H1 (cell line): ENCODE measurements at regions not wholly inside any gene's neighbourhood (a gene's known extent, or its start where the extent isn't known, plus 50 kb on each side); places are given as distances from the start of the nearest gene placed in this dataset.

Experiments
- CTCF ChIA-PET: fragments of 300-600 bp; sonication (Branson Sonifier 250); formaldehyde crosslinking; loops from one replicate; lab custom pipeline; 2021; ENCODE audit not compliant: partially characterized antibody; lab: Charles Lee
- POLR2A ChIA-PET: fragments of 300-600 bp; sonication (Branson Sonifier 250); formaldehyde crosslinking; loops from one replicate; lab custom pipeline; 2021; ENCODE audit warnings: inconsistent platforms; ENCODE audit not compliant: partially characterized antibody; lab: Charles Lee
- DNase-seq, 2 experiments: peaks; one replicate each; pipeline versions ENCODE4 v3.0.0 to v3.0.0-alpha.2; 2010 to 2022; ENCODE audit warnings: low spot score in 2 of 2, low read depth in 1 of 2, mixed read lengths in 1 of 2
- FAIRE-seq: peaks from 2 replicates; lab custom pipeline; 2011; peaks lifted over from hg19 to GRCh38; lab: Jason Lieb, UNC
- H2AFZ ChIP-seq: 2 replicates; pipeline ENCODE4 v1.8.1; 2012; ENCODE audit warnings: low read length, inconsistent platforms
- H2AK5ac ChIP-seq: 2 replicates; pipeline ENCODE4 v1.6.1; 2013; ENCODE audit warnings: low read depth, low read length
- H2BK120ac ChIP-seq: replicated peaks from 2 replicates; pipeline ENCODE3; 2013; ENCODE audit warnings: low read depth, low read length, inconsistent platforms
- H2BK12ac ChIP-seq: 2 replicates; pipeline ENCODE4 v1.6.1; 2013; ENCODE audit warnings: low read depth, low read length
- H2BK15ac ChIP-seq: 2 replicates; pipeline ENCODE4 v1.6.1; 2013; ENCODE audit warnings: low read length
- H2BK20ac ChIP-seq: 2 replicates; pipeline ENCODE4 v1.6.1; 2013; ENCODE audit warnings: low read length
- H2BK5ac ChIP-seq: 2 replicates; pipeline ENCODE4 v1.6.1; 2013; ENCODE audit warnings: low read depth, low read length
- H3K14ac ChIP-seq: 2 replicates; pipeline ENCODE4 v1.6.1; 2013; ENCODE audit warnings: inconsistent platforms; ENCODE audit not compliant: insufficient read length
- H3K18ac ChIP-seq: 2 replicates; pipeline ENCODE4 v1.6.1; 2013; ENCODE audit warnings: low read length; ENCODE audit errors: extremely low read depth
- H3K23ac ChIP-seq: 2 replicates; pipeline ENCODE4 v1.6.1; 2013; ENCODE audit warnings: inconsistent platforms; ENCODE audit not compliant: insufficient read length
- H3K23me2 ChIP-seq: 2 replicates; pipeline ENCODE4 v1.6.1; 2013; ENCODE audit warnings: low read depth, low read length
- H3K27ac ChIP-seq: 2 replicates; pipeline ENCODE4 v1.6.1; 2011; ENCODE audit warnings: low read depth, low read length, inconsistent platforms
- H3K27me3 ChIP-seq, 4 experiments: replicated peaks in 1 of 4; 1 replicate in 1 of 4; 2 replicates in 3 of 4; pipeline versions ENCODE4 v1.6.1 to v1.8.1; 2011 to 2013; ENCODE audit warnings: low read length in 3 of 4, mild to moderate bottlenecking in 3 of 4, inconsistent platforms in 2 of 4, mixed read lengths in 2 of 4, moderate library complexity in 1 of 4; ENCODE audit not compliant: control insufficient read depth in 3 of 4, insufficient read depth in 3 of 4; ENCODE audit errors: extremely low read depth in 1 of 4
- H3K36me3 ChIP-seq, 4 experiments: 2 replicates each; pipeline versions ENCODE4 v1.6.1 to v1.8.1; 2011 to 2013; ENCODE audit warnings: mild to moderate bottlenecking in 4 of 4, low read length in 3 of 4, moderate library complexity in 2 of 4, control low read depth in 1 of 4, inconsistent platforms in 1 of 4; ENCODE audit not compliant: insufficient read depth in 4 of 4, control insufficient read depth in 2 of 4
- H3K4ac ChIP-seq: replicated peaks from 2 replicates; pipeline ENCODE3; 2013; ENCODE audit warnings: low read length, low read depth, mixed read lengths, inconsistent platforms; ENCODE audit not compliant: insufficient read length
- H3K4me1 ChIP-seq, 4 experiments: replicated peaks in 1 of 4; 1 replicate in 1 of 4; 2 replicates in 3 of 4; pipeline versions ENCODE4 v1.6.1 to v1.8.1; 2011 to 2013; ENCODE audit warnings: low read length in 3 of 4, inconsistent platforms in 2 of 4, mixed read lengths in 1 of 4; ENCODE audit not compliant: insufficient read depth in 4 of 4, control insufficient read depth in 3 of 4
- H3K4me2 ChIP-seq, 2 experiments: 2 replicates each; pipeline versions ENCODE4 v1.6.1 to v1.8.1; 2011 to 2013; ENCODE audit warnings: low read depth in 2 of 2, low read length in 2 of 2, control low read depth in 1 of 2, inconsistent platforms in 1 of 2, mild to moderate bottlenecking in 1 of 2; ENCODE audit not compliant: insufficient read depth in 1 of 2
- H3K4me3 ChIP-seq, 4 experiments: fragments of 200-600, 300-600 bp in 1 of 4; sonication (generic), shearing (Covaris generic), sonication (Bioruptor Twin) in 1 of 4; 2 replicates each; pipeline versions ENCODE4 v1.5.1 to v1.8.1; 2011 to 2016; ENCODE audit warnings: low read length in 4 of 4, low read depth in 3 of 4, control low read depth in 2 of 4, inconsistent platforms in 2 of 4, mild to moderate bottlenecking in 2 of 4, mixed read lengths in 1 of 4, moderate library complexity in 1 of 4; ENCODE audit not compliant: insufficient read depth in 2 of 4; ENCODE audit errors: extremely low read depth in 1 of 4
- H3K56ac ChIP-seq: replicated peaks from 2 replicates; pipeline ENCODE3; 2013; ENCODE audit warnings: low read depth, mild to moderate bottlenecking, mixed read lengths, low read length, inconsistent platforms; ENCODE audit not compliant: insufficient read length
- H3K79me1 ChIP-seq: 2 replicates; pipeline ENCODE4 v1.6.1; 2013; ENCODE audit warnings: low read depth, low read length, control low read depth
- H3K79me2 ChIP-seq, 2 experiments: 2 replicates each; pipeline versions ENCODE4 v1.6.1 to v1.8.1; 2012 to 2013; ENCODE audit warnings: low read length in 2 of 2, mild to moderate bottlenecking in 2 of 2, inconsistent platforms in 1 of 2; ENCODE audit not compliant: insufficient read depth in 2 of 2, control insufficient read depth in 1 of 2
- H3K9ac ChIP-seq, 4 experiments: replicated peaks in 1 of 4; 1 replicate in 1 of 4; 2 replicates in 3 of 4; pipeline versions ENCODE4 v1.6.1 to v1.8.1; 2011 to 2013; ENCODE audit warnings: low read depth in 3 of 4, low read length in 3 of 4, control low read depth in 2 of 4, mild to moderate bottlenecking in 2 of 4, moderate library complexity in 2 of 4, inconsistent platforms in 1 of 4; ENCODE audit errors: extremely low read depth in 1 of 4
- H3K9me3 ChIP-seq, 2 experiments: 2 replicates each; pipeline versions ENCODE4 v1.6.1 to v1.8.1; 2012 to 2013; ENCODE audit warnings: mild to moderate bottlenecking in 2 of 2, moderate library complexity in 2 of 2, control low read depth in 1 of 2, inconsistent platforms in 1 of 2, low read depth in 1 of 2, low read length in 1 of 2, mixed read lengths in 1 of 2; ENCODE audit not compliant: insufficient read depth in 2 of 2
- H4K20me1 ChIP-seq, 2 experiments: replicated peaks in 1 of 2; 2 replicates each; pipeline versions ENCODE3 to v1.8.1; 2011 to 2013; ENCODE audit warnings: inconsistent platforms in 2 of 2, low read length in 2 of 2, mild to moderate bottlenecking in 1 of 2; ENCODE audit not compliant: insufficient read depth in 2 of 2, control insufficient read depth in 1 of 2
- H4K5ac ChIP-seq: 2 replicates; pipeline ENCODE4 v1.6.1; 2013; ENCODE audit warnings: low read length, low read depth, mixed read lengths, inconsistent platforms; ENCODE audit not compliant: insufficient read length
- H4K8ac ChIP-seq: 2 replicates; pipeline ENCODE4 v1.8.0; 2013; ENCODE audit warnings: mild to moderate bottlenecking, moderate library complexity, low read length, inconsistent platforms; ENCODE audit not compliant: insufficient read depth; ENCODE audit errors: extremely low read depth
- H4K91ac ChIP-seq: replicated peaks from 2 replicates; pipeline ENCODE3; 2013; ENCODE audit warnings: low read length, mixed read lengths, inconsistent platforms; ENCODE audit not compliant: insufficient read length
- CHD2 ChIP-seq: IDR thresholded peaks from 2 replicates; pipeline ENCODE4 v1.6.1; 2012; ENCODE audit warnings: low read length, improper control_type of control experiment
- CTBP2 ChIP-seq: IDR thresholded peaks from 2 replicates; pipeline ENCODE4 v1.7.0; 2011; ENCODE audit warnings: borderline replicate concordance, mild to moderate bottlenecking, moderate library complexity, mixed read lengths, low read length; ENCODE audit not compliant: insufficient read depth, insufficient read length
- E2F6 ChIP-seq: IDR thresholded peaks from 2 replicates; pipeline ENCODE4 v1.6.1; 2012; ENCODE audit warnings: inconsistent platforms
- EZH2 ChIP-seq: fragments of 200-600 bp; sonication (generic); IDR thresholded peaks from 2 replicates; pipeline ENCODE4 v1.7.1; 2012; ENCODE audit warnings: low read depth, mild to moderate bottlenecking, moderate library complexity, low read length, inconsistent platforms; ENCODE audit not compliant: severe bottlenecking
- FOSL1 ChIP-seq: IDR thresholded peaks from 2 replicates; pipeline ENCODE4 v1.6.1; 2011; ENCODE audit warnings: mild to moderate bottlenecking, low read depth, low read length, moderate library complexity; ENCODE audit not compliant: insufficient read depth
- GTF2F1 ChIP-seq: IDR thresholded peaks from 2 replicates; pipeline ENCODE4 v1.6.1; 2012; ENCODE audit warnings: low read depth, low read length, improper control_type of control experiment, borderline replicate concordance
- NANOG ChIP-seq: IDR thresholded peaks from 2 replicates; pipeline ENCODE4 v1.6.1; 2011; ENCODE audit warnings: low read length, low read depth, mild to moderate bottlenecking, inconsistent platforms; ENCODE audit not compliant: insufficient read depth, poor library complexity, severe bottlenecking
- NRF1 ChIP-seq: IDR thresholded peaks from 2 replicates; pipeline ENCODE4 v1.6.1; 2011; ENCODE audit warnings: mild to moderate bottlenecking, low read depth, low read length, improper control_type of control experiment
- RAD21 ChIP-seq, 2 experiments: IDR thresholded peaks in 1 of 2; conservative IDR thresholded peaks in 1 of 2; 2 replicates each; pipeline ENCODE4 v1.6.1; 2011; ENCODE audit warnings: low read depth in 2 of 2, low read length in 2 of 2, improper control_type of control experiment in 1 of 2, inconsistent platforms in 1 of 2, mild to moderate bottlenecking in 1 of 2, moderate library complexity in 1 of 2
- SIN3A ChIP-seq, 2 experiments: IDR thresholded peaks in 1 of 2; conservative IDR thresholded peaks in 1 of 2; 2 replicates each; pipeline ENCODE4 v1.6.1; 2011 to 2012; ENCODE audit warnings: low read length in 2 of 2, improper control_type of control experiment in 1 of 2, low read depth in 1 of 2, mild to moderate bottlenecking in 1 of 2
- SIX5 ChIP-seq: IDR thresholded peaks from 2 replicates; pipeline ENCODE4 v1.6.1; 2011; ENCODE audit warnings: mild to moderate bottlenecking, low read depth, low read length
- SP4 ChIP-seq: IDR thresholded peaks from 2 replicates; pipeline ENCODE4 v1.6.1; 2012; ENCODE audit warnings: low read length, inconsistent platforms
- USF2 ChIP-seq: IDR thresholded peaks from 2 replicates; pipeline ENCODE4 v1.6.1; 2011; ENCODE audit warnings: low read length, improper control_type of control experiment

GRCh38 chr4:58070726-58071125 is 960.5 kb upstream of the IGFBP7 start:
- Histone ChIP-seq H2BK20ac (no peak overlapping the region), H3K9me3 (peaks cover 0 to 3% of the 10 kb centered on the region in 2 experiments; a peak in 1 of 4 replicates), H3K9ac (no peak overlapping the region), H2BK5ac (no peak overlapping the region), H3K4me3 (no peak overlapping the region), H3K4ac (no peak overlapping the region), H3K4me1 (no peaks in the 10 kb centered on the region), H2AFZ (no peak overlapping the region), H3K79me2 (no peaks in the 10 kb centered on the region), H2AK5ac (no peak overlapping the region), H3K27me3 (no peaks in the 10 kb centered on the region), H3K27ac (no peak overlapping the region), H2BK12ac (no peak overlapping the region), H4K20me1 (no peaks in the 10 kb centered on the region), H3K4me2 (no peak overlapping the region), H4K8ac (no peak overlapping the region), H2BK15ac (no peak overlapping the region), H3K14ac (no peak overlapping the region), H3K36me3 (no peaks in the 10 kb centered on the region), H3K79me1 (no peaks in the 10 kb centered on the region), H4K5ac (no peak overlapping the region), H3K18ac (no peak overlapping the region), H3K56ac (no peak overlapping the region), H4K91ac (no peak overlapping the region), H3K23ac (no peak overlapping the region), H2BK120ac (no peak overlapping the region), H3K23me2 (no peaks in the 10 kb centered on the region)
- CTCF ChIA-PET = no interaction called here
- FAIRE-seq (no peak), DNase-seq (no peak)
- POLR2A ChIA-PET = interaction anchor here (0.8 kb wide), 1 partner anchor 23 kb away, joined by 3 read pairs; no protein-coding TSS in a partner anchor
- no peak for TF ChIP-seq CHD2
- no peak for TF ChIP-seq E2F6
- TF ChIP-seq FOSL1 = no peak
- no peak for TF ChIP-seq NRF1
- TF ChIP-seq CTBP2 = no peak
- no peak for TF ChIP-seq GTF2F1
- TF ChIP-seq SIN3A (conservative IDR thresholded peaks at IDR 0.05 in 1 of 2, IDR thresholded peaks at IDR 0.05 in 1 of 2; ENCODE audit: low read depth in 1 of 2, low read length in 2 of 2) = no peak
- no peak for TF ChIP-seq EZH2
- no peak for TF ChIP-seq SIX5
- TF ChIP-seq USF2 = no peak
- TF ChIP-seq SP4 = no peak
- no peak for TF ChIP-seq NANOG
- no peak for TF ChIP-seq RAD21 (IDR thresholded peaks at IDR 0.05 in 1 of 2, conservative IDR thresholded peaks at IDR 0.05 in 1 of 2; ENCODE audit: low read depth in 2 of 2, low read length in 2 of 2)
